HG03060 (cell line): ENCODE measurements at regions not wholly inside any gene's neighbourhood (a gene's known extent, or its start where the extent isn't known, plus 50 kb on each side); places are given as distances from the start of the nearest gene placed in this dataset.

Experiments used
- ATAC-seq: cut with Tn5 transposase; IDR thresholded peaks from one replicate; pipeline ENCODE4 v1.9.1; 2021; ENCODE audit warnings: low read depth, moderate number of reproducible peaks; ENCODE audit not compliant: unreplicated experiment

GRCh38 chr7:17507717-17508116, 209.3 kb downstream of the AHR start:
- no peak for ATAC-seq

- no peak for ATAC-seq
These were observed 213.8 kb downstream of the AHR start for GRCh38 chr7:17512181-17512675.

GRCh38 chr7:17516771-17517170, 218.3 kb downstream of the AHR start:
- no peak for ATAC-seq

DNA sequence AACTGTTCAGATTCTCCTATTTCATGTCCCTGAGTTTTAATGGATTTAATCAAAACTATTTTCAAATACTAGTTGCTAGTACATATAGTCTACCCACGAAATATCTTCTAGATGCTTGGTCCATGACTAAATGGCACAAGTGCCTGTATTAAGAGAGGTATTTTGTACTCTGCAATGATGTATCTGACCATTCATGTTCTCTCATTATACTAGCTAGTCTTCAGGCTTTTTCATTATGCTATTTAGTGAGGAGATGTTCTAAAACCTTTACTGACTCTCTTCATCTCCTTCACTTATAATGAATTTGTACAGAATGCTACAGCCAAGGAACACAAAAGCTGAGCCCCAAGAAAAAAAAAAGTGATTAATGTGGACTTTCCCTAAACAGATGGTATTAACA, 222.5 kb downstream of the AHR start:
- no peak for ATAC-seq

DNA sequence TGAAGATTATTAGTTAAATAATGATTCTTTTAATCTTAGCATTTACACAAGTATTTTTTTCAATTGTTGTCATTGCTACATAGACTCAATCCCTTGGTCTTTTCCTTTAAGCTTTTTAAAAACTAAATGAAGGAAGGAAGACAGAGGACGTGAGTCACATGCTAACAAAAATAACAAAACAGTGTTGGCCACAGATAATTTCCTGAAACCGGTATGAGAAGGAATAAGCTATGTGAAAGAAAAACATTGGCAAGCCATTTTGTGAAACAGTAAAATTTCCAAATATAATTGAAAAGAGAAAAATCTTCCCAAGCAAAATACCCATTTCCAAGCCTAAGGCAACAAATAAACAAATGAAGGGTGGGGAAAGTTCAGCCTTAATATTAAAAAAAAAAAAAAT, 223.0 kb downstream of the AHR start:
- ATAC-seq: no peak

DNA sequence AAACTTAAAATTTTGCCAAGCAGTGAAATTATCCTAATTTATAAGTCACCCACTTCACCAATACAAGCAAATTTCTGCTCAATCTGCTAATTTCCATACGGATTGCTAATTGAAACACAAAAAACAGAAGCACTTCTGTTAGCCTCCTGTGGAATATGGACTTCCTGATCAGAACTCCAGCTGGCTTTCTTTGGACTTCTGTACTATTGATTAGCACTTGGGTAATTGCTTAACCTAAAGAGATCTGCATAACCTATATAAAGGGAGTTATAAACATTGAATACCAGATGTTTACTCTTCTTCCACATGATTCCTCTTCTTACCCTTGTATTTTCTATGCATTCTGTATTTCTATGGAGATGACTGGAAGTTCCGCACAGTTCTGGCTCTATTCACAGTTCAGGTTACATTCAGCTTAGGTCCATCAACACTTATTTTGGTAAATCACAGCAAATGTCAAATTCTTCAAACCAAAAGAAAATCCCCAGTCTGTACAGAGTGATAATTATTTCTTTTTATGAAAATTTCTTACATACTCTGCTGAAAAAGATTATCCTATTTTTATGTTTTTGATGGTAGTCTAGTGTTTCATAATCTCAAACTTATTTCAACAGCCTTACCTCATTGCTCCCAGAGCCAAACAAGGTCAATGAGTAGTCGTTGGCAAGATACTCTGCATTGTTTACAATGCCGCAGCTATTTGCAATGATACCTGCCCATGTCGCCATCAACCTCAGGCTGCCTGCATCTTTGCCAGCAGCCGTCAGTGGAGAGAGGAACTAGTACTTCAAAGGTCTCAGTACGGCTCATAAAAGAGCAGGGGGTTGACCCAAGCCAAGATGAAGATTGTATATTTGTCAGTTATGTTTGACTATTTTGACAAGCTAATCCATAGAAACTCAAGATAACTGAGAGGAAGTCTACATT, 225.6 kb downstream of the AHR start:
- no peak for ATAC-seq

GRCh38 chr7:17524746-17525145, 226.3 kb downstream of the AHR start:
- no peak for ATAC-seq

- ATAC-seq: no peak
These were observed 228.2 kb downstream of the AHR start for GRCh38 chr7:17526621-17527020.

DNA sequence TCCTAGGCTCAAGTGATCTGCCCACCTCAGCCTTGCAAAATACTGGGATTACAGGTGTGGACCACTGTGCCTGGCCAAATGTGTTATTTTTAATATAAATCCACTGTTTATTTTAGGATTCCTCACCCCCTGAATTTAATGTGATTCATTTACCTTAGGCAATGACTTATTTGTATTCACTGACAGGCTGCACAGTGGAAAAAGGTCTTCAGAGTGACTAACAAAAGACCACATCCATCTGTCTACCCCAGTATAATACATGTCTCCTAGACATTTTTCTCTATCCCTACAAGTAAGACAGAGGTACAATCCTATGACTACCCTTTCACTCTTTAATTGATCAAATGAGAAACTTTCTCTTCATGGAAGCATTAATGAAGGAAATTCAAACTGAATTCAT, 230.2 kb downstream of the AHR start:
- ATAC-seq: no peak

GRCh38 chr7:17530244-17530643, 231.8 kb downstream of the AHR start:
- ATAC-seq: no peak

DNA sequence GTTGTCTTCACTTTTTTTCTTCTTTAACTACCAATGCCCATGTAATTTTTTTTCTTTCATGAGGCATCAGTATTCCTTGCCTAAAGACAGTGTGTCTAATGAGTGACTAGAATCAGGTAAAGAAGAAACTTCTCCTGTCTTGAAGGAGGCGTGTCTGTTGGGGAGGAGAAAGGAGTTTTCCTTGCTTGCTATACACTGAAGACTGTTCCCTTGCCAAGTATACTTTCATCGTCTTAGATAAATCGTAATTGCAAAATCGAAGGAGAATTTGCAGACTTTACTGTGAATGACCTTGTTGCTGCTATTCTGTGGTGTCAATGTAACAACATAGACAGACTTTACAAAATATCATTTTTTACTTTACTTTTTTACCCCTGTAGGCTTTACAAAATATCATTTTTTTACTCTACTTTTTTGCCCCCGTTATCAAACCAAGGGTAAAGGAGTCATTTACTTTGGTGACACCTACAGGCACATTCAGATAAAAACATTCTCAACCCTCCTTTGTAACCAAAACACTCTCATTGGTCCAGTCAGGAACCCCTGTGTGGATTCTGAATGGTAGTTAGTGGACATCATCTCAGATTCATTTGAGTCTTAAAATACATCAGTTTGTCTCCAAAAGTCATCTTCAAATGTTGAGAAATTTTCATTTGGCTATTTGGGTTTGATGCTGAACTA, 232.4 kb downstream of the AHR start:
- ATAC-seq: no peak

GRCh38 chr7:17532861-17533404, 234.5 kb downstream of the AHR start:
- no peak for ATAC-seq

GRCh38 chr7:17534348-17534747, 235.9 kb downstream of the AHR start:
- no peak for ATAC-seq

DNA sequence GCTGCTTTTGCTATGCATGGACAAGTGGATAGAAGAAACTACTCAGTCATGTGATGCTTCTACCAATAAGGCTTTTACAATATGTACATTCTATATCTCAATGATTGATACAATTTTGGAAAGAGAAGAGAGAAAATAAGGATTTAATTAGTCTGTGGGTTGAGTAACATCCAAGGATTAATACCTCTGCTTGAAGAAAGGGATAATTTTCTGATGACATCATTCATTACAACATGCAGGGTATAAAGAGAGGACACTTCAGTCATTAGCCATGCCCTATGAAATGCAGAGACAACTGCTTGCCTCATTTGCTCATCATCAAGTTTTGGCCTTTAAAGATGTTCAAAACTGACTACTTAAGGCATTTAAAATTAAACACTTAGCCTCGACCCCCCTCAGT, 237.3 kb downstream of the AHR start:
- no peak for ATAC-seq

GRCh38 chr7:17544401-17544800, 245.9 kb downstream of the AHR start:
- ATAC-seq: no peak

DNA sequence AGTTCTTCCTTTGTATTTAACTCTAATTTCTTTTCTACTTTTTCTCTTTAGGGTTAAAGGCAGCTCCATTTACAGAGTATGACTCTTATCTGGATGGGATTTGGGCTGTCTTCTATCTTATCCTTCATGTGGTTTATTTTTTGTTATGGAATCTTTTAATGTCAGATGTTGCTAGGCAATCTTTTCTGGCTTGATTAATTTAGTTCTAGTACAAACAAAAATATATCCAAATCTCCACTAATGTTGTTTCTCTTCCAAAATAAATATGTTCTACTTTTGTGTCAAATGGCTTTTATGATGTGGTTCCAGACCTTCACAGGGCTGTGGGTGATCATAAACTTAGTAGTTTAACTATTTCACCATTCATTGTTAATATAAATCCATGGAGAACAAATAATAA, 246.9 kb downstream of the AHR start:
- no peak for ATAC-seq

- no peak for ATAC-seq
These were observed 247.7 kb downstream of the AHR start for GRCh38 chr7:17546189-17546588.

- ATAC-seq: no peak
These were observed 248.1 kb downstream of the AHR start for GRCh38 chr7:17546592-17546991.

DNA sequence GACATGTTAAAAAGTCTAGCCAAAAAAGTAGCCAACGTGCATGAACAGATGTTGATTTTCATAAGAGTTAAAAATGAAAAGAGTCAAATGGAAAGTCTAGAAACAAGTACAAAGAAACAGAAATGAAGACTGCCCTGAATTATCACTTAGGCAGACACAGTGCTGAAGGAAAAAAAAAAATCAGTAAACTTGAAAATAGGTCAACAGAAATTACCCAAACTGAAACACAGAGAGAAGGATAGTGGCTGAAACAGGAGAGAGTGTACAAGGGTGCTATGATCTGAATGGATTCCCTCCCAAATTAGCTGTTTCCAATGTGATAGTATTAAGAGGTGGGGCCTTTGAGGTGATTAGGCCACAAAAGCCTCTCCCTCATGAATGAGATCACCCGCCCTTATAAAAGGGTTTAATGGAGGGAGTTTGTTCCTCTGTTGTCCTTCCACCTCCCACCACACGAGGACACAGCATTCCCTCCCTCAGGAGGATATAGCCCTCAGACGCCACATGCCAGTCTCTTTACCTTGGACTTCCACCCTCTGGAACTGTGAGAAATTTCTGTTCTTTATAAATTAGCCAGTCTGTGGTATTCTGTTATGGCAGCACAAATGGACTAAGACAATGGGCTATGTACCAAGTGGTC, 249.7 kb downstream of the AHR start:
- no peak for ATAC-seq

GRCh38 chr7:17549406-17549805, 251.0 kb downstream of the AHR start:
- no peak for ATAC-seq

DNA sequence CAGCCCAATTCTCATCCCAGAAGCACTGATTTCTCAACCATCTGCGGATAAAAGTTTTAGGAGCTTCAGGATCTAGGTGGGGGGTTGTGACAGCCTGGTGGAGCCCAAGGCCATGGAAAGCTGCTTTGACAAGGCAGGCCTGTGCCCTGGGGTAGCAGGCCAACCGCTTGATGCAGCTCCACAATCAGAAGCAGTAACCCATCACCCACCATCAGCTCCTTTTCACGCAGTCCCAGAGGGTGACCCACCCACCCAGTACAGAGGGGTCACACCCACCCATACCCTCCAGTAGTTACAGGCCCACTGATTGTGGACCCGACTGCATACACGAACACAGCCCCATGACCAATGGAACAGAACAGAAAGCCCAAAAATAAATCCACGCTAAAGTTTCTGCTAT, 253.9 kb downstream of the AHR start:
- ATAC-seq: no peak
